ENCODE measurements at regions not wholly inside any gene's neighbourhood (a gene's known extent, or its start where the extent isn't known, plus 50 kb on each side); places are given as distances from the start of the nearest gene placed in this dataset.

- DNase-seq = no peak
- H3K27me3 Mint-ChIP-seq = no peaks in the 10 kb centered on the region
- no peaks in the 10 kb centered on the region for H3K36me3 Mint-ChIP-seq
- ChIA-PET POLR2A (no interaction called here), CTCF (no interaction called here)
- no peaks in the 10 kb centered on the region for H3K9me3 Mint-ChIP-seq
- H3K4me3 Mint-ChIP-seq = no peak overlapping the region
- intact Hi-C loops (cut with micrococcal nuclease) = no loop called here
- H3K27ac Mint-ChIP-seq = no peak overlapping the region
- H3K4me1 Mint-ChIP-seq (ENCODE audit: low read depth) = no peaks in the 10 kb centered on the region
These were observed 58.1 kb downstream of the TUSC7 start for GRCh38 chr3:116767726-116768125.

- H3K9me3 Mint-ChIP-seq = no peaks in the 10 kb centered on the region
- intact Hi-C loops (cut with micrococcal nuclease) = no loop called here
- no peak overlapping the region for H3K27ac Mint-ChIP-seq
- no peaks in the 10 kb centered on the region for H3K27me3 Mint-ChIP-seq
- DNase-seq = peak; percentile 68
- H3K4me1 Mint-ChIP-seq (ENCODE audit: low read depth) = no peaks in the 10 kb centered on the region
- no peak overlapping the region for H3K4me3 Mint-ChIP-seq
- CTCF ChIA-PET = interaction anchor here (0.6 to 1.5 kb wide), 18 partner anchors 9 to 1860 kb away, joined by 3 to 7 read pairs (median 3); no protein-coding TSS in a partner anchor
- H3K36me3 Mint-ChIP-seq = no peaks in the 10 kb centered on the region
- POLR2A ChIA-PET = no interaction called here
These were observed 61.4 kb downstream of the TUSC7 start for GRCh38 chr3:116770815-116771450.

DNA sequence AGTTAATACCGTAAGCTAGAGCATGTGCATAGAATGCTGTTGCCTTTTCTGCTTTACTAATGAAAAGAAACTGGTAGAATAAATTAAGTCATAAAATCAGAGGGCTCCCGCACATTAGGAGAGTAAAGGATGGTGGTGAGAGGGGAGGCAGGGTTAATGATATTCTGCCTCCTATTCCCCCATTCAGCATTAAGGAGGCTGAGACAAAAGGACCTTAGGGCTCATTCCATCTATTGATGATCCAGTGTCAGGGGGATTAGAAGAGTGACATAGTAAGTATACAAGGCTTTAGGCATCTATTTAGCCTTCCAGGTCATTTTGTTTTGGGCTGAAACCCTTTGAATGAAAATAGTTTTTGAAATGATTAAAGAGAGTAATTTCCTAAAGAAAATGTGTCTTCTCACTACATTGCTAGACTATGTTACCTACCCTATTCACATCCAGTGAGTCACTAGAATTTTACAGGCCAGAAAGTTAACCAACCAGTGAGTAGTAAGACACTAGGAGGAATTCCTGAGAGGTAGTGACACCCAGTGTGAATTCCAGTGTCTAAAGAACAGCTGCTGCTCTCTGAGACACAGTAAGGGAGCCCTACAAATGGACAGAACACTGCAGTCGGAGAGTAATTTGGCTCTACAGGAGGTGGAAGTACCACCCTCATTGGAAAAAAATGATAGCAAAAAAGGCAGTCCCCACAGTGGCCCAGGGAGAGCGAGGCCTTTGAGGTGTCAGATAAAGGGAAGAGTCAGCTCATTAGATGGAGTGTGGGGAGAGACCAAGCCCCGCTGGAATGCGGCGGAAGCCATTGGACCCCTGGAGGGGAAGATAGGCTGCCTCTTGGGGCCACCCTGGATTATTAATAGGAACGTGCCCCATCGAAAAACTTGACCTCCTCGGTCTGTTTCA is 67.6 kb downstream of the TUSC7 start:
- H3K27ac Mint-ChIP-seq = no peak overlapping the region
- ChIA-PET POLR2A (no interaction called here), CTCF (no interaction called here)
- H3K4me3 Mint-ChIP-seq = no peak overlapping the region
- H3K27me3 Mint-ChIP-seq = no peaks in the 10 kb centered on the region
- H3K4me1 Mint-ChIP-seq (ENCODE audit: low read depth) = no peaks in the 10 kb centered on the region
- H3K9me3 Mint-ChIP-seq = no peaks in the 10 kb centered on the region
- H3K36me3 Mint-ChIP-seq = no peaks in the 10 kb centered on the region
- DNase-seq = no peak
- intact Hi-C loops (cut with micrococcal nuclease) = no loop called here

GRCh38 chr3:116785226-116785625 is 75.6 kb downstream of the TUSC7 start:
- no peak overlapping the region for H3K4me3 Mint-ChIP-seq
- CTCF ChIA-PET = no interaction called here
- intact Hi-C loops (cut with micrococcal nuclease) = no loop called here
- POLR2A ChIA-PET = no interaction called here
- DNase-seq = no peak
- no peaks in the 10 kb centered on the region for H3K9me3 Mint-ChIP-seq
- no peak overlapping the region for H3K27ac Mint-ChIP-seq
- H3K27me3 Mint-ChIP-seq = no peaks in the 10 kb centered on the region
- H3K4me1 Mint-ChIP-seq (ENCODE audit: low read depth) = no peaks in the 10 kb centered on the region
- H3K36me3 Mint-ChIP-seq = no peaks in the 10 kb centered on the region

- H3K9me3 Mint-ChIP-seq = peaks cover 6% of the 10 kb centered on the region
- H3K27me3 Mint-ChIP-seq = no peaks in the 10 kb centered on the region
- no peaks in the 10 kb centered on the region for H3K4me1 Mint-ChIP-seq (ENCODE audit: low read depth)
- H3K4me3 Mint-ChIP-seq = no peak overlapping the region
- H3K27ac Mint-ChIP-seq = no peak overlapping the region
- ChIA-PET POLR2A (no interaction called here), CTCF (interaction anchor here (1.4 kb wide), 1 partner anchor 32 kb away, joined by 3 read pairs; no protein-coding TSS in a partner anchor)
- DNase-seq = no peak
- intact Hi-C loops (cut with micrococcal nuclease) = no loop called here
- no peaks in the 10 kb centered on the region for H3K36me3 Mint-ChIP-seq
These were observed 93.1 kb downstream of the TUSC7 start for GRCh38 chr3:116802651-116803050.

GRCh38 chr3:116806351-116806750 is 96.8 kb downstream of the TUSC7 start:
- POLR2A ChIA-PET = interaction anchor here (0.7 kb wide), 1 partner anchor 100 kb away, joined by 3 read pairs; no protein-coding TSS in a partner anchor
- intact Hi-C loops (cut with micrococcal nuclease) = no loop called here
- no peak for DNase-seq
- Mint-ChIP-seq H3K36me3 (no peaks in the 10 kb centered on the region), H3K9me3 (peaks cover 10% of the 10 kb centered on the region), H3K27ac (no peak overlapping the region), H3K4me3 (no peak overlapping the region), H3K27me3 (no peaks in the 10 kb centered on the region), H3K4me1 (ENCODE audit: low read depth) (no peaks in the 10 kb centered on the region)
- CTCF ChIA-PET = no interaction called here

DNA sequence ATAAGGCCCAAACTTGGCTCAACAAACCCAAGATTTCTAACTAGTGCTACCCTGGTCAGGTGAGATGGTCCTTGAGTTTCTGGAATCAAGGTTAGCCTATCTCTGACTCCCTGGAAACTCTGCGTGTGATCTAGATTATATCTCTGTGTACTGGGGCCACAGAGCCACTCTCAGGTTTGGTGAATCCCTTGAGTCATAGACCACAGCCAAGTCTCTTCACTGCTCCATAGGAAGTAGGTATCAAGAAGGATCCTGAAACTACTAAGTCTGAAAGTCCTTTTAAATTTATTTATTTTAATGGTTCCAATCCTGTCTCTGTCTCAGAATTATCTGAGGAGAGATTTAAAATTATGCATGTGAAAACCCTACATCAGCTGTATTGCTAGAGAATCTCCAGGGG is 99.1 kb downstream of the TUSC7 start:
- intact Hi-C loops (cut with micrococcal nuclease) = no loop called here
- ChIA-PET POLR2A (no interaction called here), CTCF (no interaction called here)
- H3K27me3 Mint-ChIP-seq = no peaks in the 10 kb centered on the region
- no peak for DNase-seq
- H3K36me3 Mint-ChIP-seq = no peaks in the 10 kb centered on the region
- no peak overlapping the region for H3K4me3 Mint-ChIP-seq
- H3K27ac Mint-ChIP-seq = no peak overlapping the region
- peaks cover 9% of the 10 kb centered on the region for H3K9me3 Mint-ChIP-seq
- H3K4me1 Mint-ChIP-seq (ENCODE audit: low read depth) = no peaks in the 10 kb centered on the region

DNA sequence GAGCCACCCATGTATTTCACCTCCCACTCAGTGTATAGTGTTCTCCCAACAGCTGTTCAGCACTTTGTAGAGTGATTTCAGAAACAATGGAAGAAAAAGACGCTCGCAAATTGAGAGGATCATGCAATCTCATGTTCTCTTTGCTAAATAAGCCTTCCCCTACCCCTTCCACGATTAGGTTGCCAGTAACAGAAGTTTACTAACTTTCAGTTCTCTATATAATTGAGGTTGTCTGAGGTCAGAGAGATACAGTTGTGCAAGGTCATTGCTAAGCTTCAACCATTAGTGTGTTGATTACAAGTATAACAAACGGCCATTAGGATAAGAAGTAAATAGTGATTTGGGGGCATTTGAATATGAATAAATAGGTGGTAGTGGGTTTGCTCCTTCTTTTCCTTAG is 99.6 kb downstream of the TUSC7 start:
- intact Hi-C loops (cut with micrococcal nuclease) = no loop called here

GRCh38 chr3:116811754-116812153 is 102.2 kb downstream of the TUSC7 start:
- Mint-ChIP-seq H3K9me3 (peaks cover 8% of the 10 kb centered on the region), H3K4me3 (no peak overlapping the region), H3K27me3 (no peaks in the 10 kb centered on the region), H3K36me3 (no peaks in the 10 kb centered on the region), H3K4me1 (ENCODE audit: low read depth) (no peaks in the 10 kb centered on the region), H3K27ac (no peak overlapping the region)
- intact Hi-C loops (cut with micrococcal nuclease) = no loop called here
- POLR2A ChIA-PET = no interaction called here
- CTCF ChIA-PET = no interaction called here
- DNase-seq = no peak

More for the DNA sequence above, 99.6 kb downstream of the TUSC7 start:
- no peak for DNase-seq
- H3K4me3 Mint-ChIP-seq = no peak overlapping the region
- CTCF ChIA-PET = no interaction called here
- H3K27ac Mint-ChIP-seq = no peak overlapping the region
- peaks cover 9% of the 10 kb centered on the region for H3K9me3 Mint-ChIP-seq
- no peaks in the 10 kb centered on the region for H3K36me3 Mint-ChIP-seq
- POLR2A ChIA-PET = no interaction called here
- H3K4me1 Mint-ChIP-seq (ENCODE audit: low read depth) = no peaks in the 10 kb centered on the region
- H3K27me3 Mint-ChIP-seq = no peaks in the 10 kb centered on the region

GRCh38 chr3:116812949-116813348 is 103.4 kb downstream of the TUSC7 start:
- POLR2A ChIA-PET = no interaction called here
- H3K4me1 Mint-ChIP-seq (ENCODE audit: low read depth) = no peaks in the 10 kb centered on the region
- DNase-seq = no peak
- no peak overlapping the region for H3K4me3 Mint-ChIP-seq
- CTCF ChIA-PET = no interaction called here
- no peaks in the 10 kb centered on the region for H3K27me3 Mint-ChIP-seq
- intact Hi-C loops (cut with micrococcal nuclease) = no loop called here
- no peaks in the 10 kb centered on the region for H3K36me3 Mint-ChIP-seq
- H3K9me3 Mint-ChIP-seq = peaks cover 5% of the 10 kb centered on the region
- H3K27ac Mint-ChIP-seq = no peak overlapping the region

- POLR2A ChIA-PET = no interaction called here
- H3K4me1 Mint-ChIP-seq (ENCODE audit: low read depth) = no peaks in the 10 kb centered on the region
- CTCF ChIA-PET = no interaction called here
- H3K9me3 Mint-ChIP-seq = no peaks in the 10 kb centered on the region
- H3K36me3 Mint-ChIP-seq = no peaks in the 10 kb centered on the region
- H3K27me3 Mint-ChIP-seq = no peaks in the 10 kb centered on the region
- no peak for DNase-seq
- no peak overlapping the region for H3K27ac Mint-ChIP-seq
- no peak overlapping the region for H3K4me3 Mint-ChIP-seq
- intact Hi-C loops (cut with micrococcal nuclease) = no loop called here
These were observed 105.7 kb downstream of the TUSC7 start for GRCh38 chr3:116815321-116815720.

- Mint-ChIP-seq H3K27me3 (no peaks in the 10 kb centered on the region), H3K4me3 (no peak overlapping the region), H3K9me3 (no peaks in the 10 kb centered on the region), H3K4me1 (ENCODE audit: low read depth) (no peaks in the 10 kb centered on the region), H3K27ac (no peak overlapping the region), H3K36me3 (no peaks in the 10 kb centered on the region)
- DNase-seq = no peak
- POLR2A ChIA-PET = no interaction called here
- intact Hi-C loops (cut with micrococcal nuclease) = no loop called here
- CTCF ChIA-PET = no interaction called here
These were observed 106.4 kb downstream of the TUSC7 start for GRCh38 chr3:116815831-116816588.
